Small intestine (tissue), 7 donors: ENCODE measurements at regions not wholly inside any gene's neighbourhood (a gene's known extent, or its start where the extent isn't known, plus 50 kb on each side); places are given as distances from the start of the nearest gene placed in this dataset.

Experiments used
- DNase-seq, 2 donors: peaks; one replicate each; pipeline versions ENCODE4 v3.0.0 to v3.0.0-alpha.2; 2013
- FAIRE-seq: peaks from 2 replicates; lab custom pipeline; 2012; peaks lifted over from hg19 to GRCh38; lab: Jason Lieb, UNC
- H3K27ac ChIP-seq, 3 donors: one replicate each; pipeline ENCODE4 v1.5.1; 2013; ENCODE audit warnings: low read length in 2 of 3, mild to moderate bottlenecking in 2 of 3, control low read depth in 1 of 3, inconsistent platforms in 1 of 3, low read depth in 1 of 3, moderate library complexity in 1 of 3
- H3K27me3 ChIP-seq, 3 donors: one replicate each; pipeline ENCODE4 v1.6.1; 2013; ENCODE audit warnings: low read length in 3 of 3, inconsistent platforms in 1 of 3; ENCODE audit not compliant: control insufficient read depth in 3 of 3, insufficient read depth in 3 of 3
- H3K36me3 ChIP-seq, 3 donors: one replicate each; pipeline ENCODE4 v1.6.1; 2013; ENCODE audit warnings: low read length in 3 of 3, inconsistent platforms in 1 of 3, low read depth in 1 of 3, mild to moderate bottlenecking in 1 of 3, moderate library complexity in 1 of 3; ENCODE audit not compliant: control insufficient read depth in 3 of 3, insufficient read depth in 2 of 3
- H3K4me1 ChIP-seq, 3 donors: one replicate each; pipeline ENCODE4 v1.6.1; 2013; ENCODE audit warnings: low read length in 2 of 3, inconsistent platforms in 1 of 3, low read depth in 1 of 3, mild to moderate bottlenecking in 1 of 3, moderate library complexity in 1 of 3; ENCODE audit not compliant: control insufficient read depth in 3 of 3, insufficient read depth in 2 of 3
- H3K4me3 ChIP-seq, 3 donors: one replicate each; pipeline ENCODE4 v1.5.1; 2013; ENCODE audit warnings: low read length in 3 of 3, control low read depth in 1 of 3, inconsistent platforms in 1 of 3, low read depth in 1 of 3, mild to moderate bottlenecking in 1 of 3, moderate library complexity in 1 of 3
- H3K9me3 ChIP-seq, 2 donors: one replicate each; pipeline ENCODE4 v1.6.1; 2013; ENCODE audit warnings: low read depth in 1 of 2, low read length in 1 of 2; ENCODE audit not compliant: control insufficient read depth in 2 of 2, insufficient read depth in 1 of 2
- WGBS, 3 donors: extraction: QIAGEN DNeasy Blood & Tissue Kit; methylation state at CpG; one replicate each; pipeline ENCODE4 v1.1.7; 2013; 5-methylcytosine and 5-hydroxymethylcytosine counted together
- donor health status: healthy with polysubstance abuse.
- donor health status: control.
- donor health status: control.
- donor health status: Bipolar disorder and iron deficiency.
- donor health status: healthy.

DNA sequence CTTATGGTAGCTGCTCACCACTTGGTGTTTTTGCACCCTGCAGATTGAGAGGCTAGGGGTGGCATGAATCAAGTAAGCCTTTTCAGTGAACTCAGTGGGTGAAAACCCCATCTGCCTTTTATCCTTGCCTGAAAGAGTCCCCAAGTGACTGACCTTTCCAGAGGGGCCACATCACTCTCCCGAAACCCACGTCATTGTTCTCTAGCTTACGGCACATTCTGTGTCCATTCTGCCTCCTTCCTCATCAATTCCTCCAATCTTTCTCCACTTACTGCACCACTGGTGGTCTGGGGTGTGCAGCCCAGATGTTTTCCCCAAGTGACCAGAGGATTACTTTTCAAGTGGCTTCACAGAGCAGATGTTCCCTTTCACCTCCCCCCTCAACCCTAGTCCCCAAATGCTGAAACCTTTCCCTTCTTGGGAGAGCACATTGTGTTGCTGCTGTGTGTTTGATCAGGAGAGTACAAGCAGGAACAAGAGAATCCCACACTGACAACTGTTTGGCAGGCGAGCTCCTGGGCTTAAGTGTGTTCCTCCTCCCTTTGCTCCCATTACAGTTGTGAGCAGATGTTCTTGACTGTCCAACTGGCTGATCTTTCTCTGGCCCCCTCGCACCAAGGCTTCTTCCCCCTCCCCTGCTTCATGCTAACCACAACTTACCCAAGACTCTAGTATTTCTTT lies 138.0 kb upstream of the IGF1 start:
- Histone ChIP-seq H3K27ac (no peak overlapping the region), H3K36me3 (no peaks in the 10 kb centered on the region), H3K9me3 (no peaks in the 10 kb centered on the region), H3K4me3 (no peak overlapping the region), H3K27me3 (no peaks in the 10 kb centered on the region), H3K4me1 (no peaks in the 10 kb centered on the region)
- DNase-seq: no peak
- no peak for FAIRE-seq
- 56 to 66% (median 64%) methylated on average over 5 of the region's 5 CpGs for WGBS, 3 donors

DNA sequence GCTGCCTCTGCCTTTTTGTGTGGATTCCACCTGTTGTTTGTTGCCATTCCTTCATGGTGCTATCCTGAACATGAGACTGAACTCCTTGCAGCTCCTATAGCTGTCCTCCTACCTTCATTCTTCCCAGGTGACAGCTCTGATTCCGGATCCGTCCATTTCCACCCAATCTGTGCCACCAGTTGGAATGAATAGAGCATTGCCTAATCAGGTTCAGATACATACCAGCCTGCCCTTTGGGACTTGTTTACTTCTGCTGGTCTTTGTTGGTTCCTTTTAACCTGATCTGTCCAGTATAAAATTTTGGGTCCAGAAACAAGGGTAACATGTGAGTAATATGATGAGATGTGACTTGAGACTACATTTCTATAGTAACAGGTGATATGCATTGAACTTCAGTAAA lies 136.3 kb upstream of the IGF1 start:
- DNase-seq (no peak), FAIRE-seq (no peak)
- H3K27me3 ChIP-seq: no peaks in the 10 kb centered on the region
- H3K4me1 ChIP-seq: no peaks in the 10 kb centered on the region
- no peak overlapping the region for H3K4me3 ChIP-seq
- H3K27ac ChIP-seq: no peak overlapping the region
- H3K36me3 ChIP-seq: no peaks in the 10 kb centered on the region
- H3K9me3 ChIP-seq: no peaks in the 10 kb centered on the region
- 76 to 83% (median 77%) methylated on average over 2 of the region's 2 CpGs for WGBS, 3 donors

DNA sequence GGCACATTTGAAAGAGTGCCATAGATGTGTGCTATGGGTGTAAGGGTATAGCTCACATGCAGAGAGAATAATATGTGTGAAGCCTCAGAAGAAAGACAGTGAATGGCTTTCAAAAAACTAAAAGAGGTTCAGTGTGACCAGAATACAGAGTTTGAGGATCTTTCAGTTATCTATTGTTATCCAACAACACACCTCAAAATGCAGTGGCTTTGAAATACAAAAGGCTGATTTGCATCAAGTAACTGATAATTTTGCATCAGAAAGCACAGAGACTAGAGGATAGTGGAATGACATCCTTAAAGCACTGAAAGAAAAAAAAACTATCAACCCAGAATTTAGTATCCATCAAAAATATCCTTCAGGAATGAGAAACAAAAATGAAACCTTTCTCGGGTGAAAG lies 131.6 kb upstream of the IGF1 start:
- no peak overlapping the region for H3K4me3 ChIP-seq
- DNase-seq (no peak), FAIRE-seq (no peak)
- no peaks in the 10 kb centered on the region for H3K27me3 ChIP-seq
- 67 to 83% (median 67%) methylated on average over 1 of the region's 1 CpG for WGBS, 3 donors
- H3K4me1 ChIP-seq: no peaks in the 10 kb centered on the region
- H3K9me3 ChIP-seq: no peaks in the 10 kb centered on the region
- H3K36me3 ChIP-seq: no peaks in the 10 kb centered on the region
- no peak overlapping the region for H3K27ac ChIP-seq

DNA sequence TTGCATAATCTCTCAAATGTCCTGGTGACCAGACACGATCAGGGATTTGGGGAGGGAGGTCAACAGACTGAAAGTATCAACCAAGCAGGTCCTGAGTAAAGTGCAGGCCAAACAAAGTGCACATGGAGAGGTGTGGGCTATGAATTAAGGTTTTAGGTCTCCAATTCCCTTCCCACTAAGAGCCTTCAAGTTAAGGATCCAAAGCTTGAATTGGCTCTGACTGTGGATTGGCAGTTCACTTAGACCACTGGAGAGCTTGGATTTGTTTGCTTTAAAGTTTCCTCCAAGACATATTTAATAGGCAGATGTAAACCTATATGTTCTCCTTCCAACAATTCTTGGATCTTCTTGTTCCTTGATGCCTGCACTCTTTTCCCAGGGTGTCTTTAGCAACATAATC lies 129.6 kb upstream of the IGF1 start:
- no peaks in the 10 kb centered on the region for H3K27me3 ChIP-seq
- no peak overlapping the region for H3K4me3 ChIP-seq
- DNase-seq: no peak
- H3K4me1 ChIP-seq: no peaks in the 10 kb centered on the region
- WGBS, 3 donors: 65 to 75% (median 66%) methylated on average over 1 of the region's 1 CpG
- H3K27ac ChIP-seq: no peak overlapping the region
- H3K9me3 ChIP-seq: no peaks in the 10 kb centered on the region
- H3K36me3 ChIP-seq: no peaks in the 10 kb centered on the region
- FAIRE-seq: no peak

DNA sequence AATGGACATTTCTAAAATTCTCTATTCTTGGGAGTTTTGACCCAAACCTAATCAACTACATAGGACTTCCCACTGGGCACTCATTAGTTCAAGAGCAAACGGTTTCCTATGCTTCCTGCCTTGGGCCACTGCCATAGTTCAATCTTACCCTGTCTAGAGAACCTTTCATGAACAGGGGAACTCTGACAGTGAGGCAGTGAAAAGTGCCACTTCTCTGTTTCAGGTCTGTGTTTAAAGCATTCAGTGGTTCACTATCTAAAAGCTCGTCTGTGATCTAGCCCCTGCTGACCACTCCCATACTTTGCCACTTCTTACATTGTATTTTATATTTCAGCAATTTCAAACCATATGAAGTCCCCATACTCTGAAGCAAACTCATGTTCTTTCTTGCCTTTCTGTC lies 122.7 kb upstream of the IGF1 start:
- DNase-seq (no peak), FAIRE-seq (no peak)
- H3K9me3 ChIP-seq: no peaks in the 10 kb centered on the region
- no peaks in the 10 kb centered on the region for H3K4me1 ChIP-seq
- no peaks in the 10 kb centered on the region for H3K36me3 ChIP-seq
- no peak overlapping the region for H3K27ac ChIP-seq
- H3K4me3 ChIP-seq: no peak overlapping the region
- WGBS, 3 donors: 21 to 38% (median 30%) methylated on average over 2 of the region's 2 CpGs
- no peaks in the 10 kb centered on the region for H3K27me3 ChIP-seq

DNA sequence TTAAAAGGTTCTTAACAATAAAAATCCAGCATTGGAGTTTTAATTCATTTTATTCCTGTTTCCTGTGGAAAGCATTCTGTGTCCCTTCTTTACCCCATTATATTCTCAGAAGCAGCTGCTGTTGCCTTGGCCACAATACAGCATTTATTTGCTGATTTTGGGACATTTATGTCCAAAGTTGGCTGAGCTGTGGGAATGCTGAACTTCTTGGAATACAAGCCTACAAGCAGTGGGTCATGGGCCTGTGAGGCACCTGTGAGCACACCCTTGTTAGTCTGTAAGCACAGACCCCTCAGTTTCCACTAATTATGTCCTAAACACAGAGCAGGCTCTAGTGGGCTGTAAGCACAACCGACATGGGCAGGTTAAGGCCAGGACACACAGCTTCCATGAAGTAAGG lies 122.2 kb upstream of the IGF1 start:
- Histone ChIP-seq H3K27me3 (no peaks in the 10 kb centered on the region), H3K27ac (no peak overlapping the region), H3K4me1 (no peaks in the 10 kb centered on the region), H3K9me3 (no peaks in the 10 kb centered on the region), H3K36me3 (no peaks in the 10 kb centered on the region), H3K4me3 (no peak overlapping the region)
- no peak for DNase-seq
- no peak for FAIRE-seq
- 44 to 66% (median 58%) methylated on average over 1 of the region's 1 CpG for WGBS, 3 donors

DNA sequence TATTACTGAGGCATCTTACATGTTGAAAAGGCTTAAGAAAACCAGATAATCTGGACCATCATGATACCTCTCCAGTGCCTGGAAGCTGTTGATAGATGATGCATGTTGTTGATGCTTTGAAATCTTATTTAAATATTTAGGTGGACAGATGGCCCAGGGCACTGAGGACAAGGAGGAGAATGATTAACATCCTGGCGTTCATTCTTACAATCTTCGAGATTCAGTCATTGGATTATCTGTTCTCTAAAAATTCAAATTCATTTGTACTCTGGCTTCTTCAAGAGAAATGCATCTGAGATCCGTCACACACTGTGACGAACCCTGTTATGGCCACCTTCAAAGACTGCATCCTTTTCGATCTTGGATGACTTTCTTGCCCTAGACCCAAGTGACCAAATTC lies 121.3 kb upstream of the IGF1 start:
- H3K27me3 ChIP-seq: no peaks in the 10 kb centered on the region
- no peak for FAIRE-seq
- no peak for DNase-seq
- 73 to 82% (median 79%) methylated on average over 5 of the region's 5 CpGs for WGBS, 3 donors
- no peaks in the 10 kb centered on the region for H3K36me3 ChIP-seq
- H3K4me3 ChIP-seq: no peak overlapping the region
- H3K9me3 ChIP-seq: no peaks in the 10 kb centered on the region
- H3K27ac ChIP-seq: no peak overlapping the region
- no peaks in the 10 kb centered on the region for H3K4me1 ChIP-seq

DNA sequence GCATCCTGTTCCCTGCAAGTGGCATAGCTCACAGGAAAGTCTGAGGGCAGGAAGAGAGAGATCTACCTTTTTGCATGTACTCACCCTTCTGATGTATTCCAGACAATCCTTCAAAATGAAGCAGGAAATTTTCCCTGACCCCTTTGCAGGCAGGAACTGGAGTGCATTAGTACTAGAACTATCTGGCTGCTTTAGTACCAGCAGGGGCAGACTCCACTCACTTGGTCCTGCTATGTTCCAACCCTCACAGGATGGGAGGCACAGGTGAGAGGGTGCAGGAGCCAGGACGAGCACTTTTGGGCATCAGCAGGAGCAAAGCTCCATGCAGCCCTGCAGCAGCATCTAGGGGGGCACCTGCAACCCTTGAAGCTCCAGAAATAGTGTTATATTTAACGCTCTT lies 116.3 kb upstream of the IGF1 start:
- Histone ChIP-seq H3K36me3 (no peaks in the 10 kb centered on the region), H3K4me1 (no peaks in the 10 kb centered on the region), H3K9me3 (no peaks in the 10 kb centered on the region), H3K27ac (no peak overlapping the region), H3K27me3 (no peaks in the 10 kb centered on the region), H3K4me3 (no peak overlapping the region)
- no peak for DNase-seq
- FAIRE-seq: no peak
- 53 to 66% (median 57%) methylated on average over 2 of the region's 2 CpGs for WGBS, 3 donors

DNA sequence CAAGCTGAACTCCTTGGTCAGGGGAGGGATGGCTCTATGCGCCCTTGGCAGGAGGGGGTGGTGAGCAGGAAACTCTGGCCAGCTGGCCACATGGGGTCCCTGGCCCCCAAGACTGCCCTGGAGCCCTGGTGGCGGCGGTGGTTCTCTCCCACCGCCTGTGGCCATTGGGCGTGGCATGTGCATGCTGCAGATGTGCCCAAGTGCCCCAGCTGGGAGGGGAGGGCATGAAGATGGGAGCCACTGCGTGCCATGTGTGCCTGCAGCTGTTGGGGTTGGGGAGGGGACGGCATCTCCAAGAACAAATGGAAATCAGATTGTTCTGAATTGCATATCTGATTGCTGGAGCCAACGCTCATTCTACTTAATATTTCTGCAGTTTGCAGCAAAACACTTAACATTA lies 115.7 kb upstream of the IGF1 start:
- no peak overlapping the region for H3K4me3 ChIP-seq
- no peak overlapping the region for H3K27ac ChIP-seq
- no peaks in the 10 kb centered on the region for H3K9me3 ChIP-seq
- no peak for DNase-seq
- no peaks in the 10 kb centered on the region for H3K27me3 ChIP-seq
- no peaks in the 10 kb centered on the region for H3K4me1 ChIP-seq
- no peak for FAIRE-seq
- WGBS, 3 donors: 82 to 85% (median 83%) methylated on average over 8 of the region's 8 CpGs
- no peaks in the 10 kb centered on the region for H3K36me3 ChIP-seq
